Frontal cortex (tissue), 3 donors: ENCODE measurements at regions not wholly inside any gene's neighbourhood (a gene's known extent, or its start where the extent isn't known, plus 50 kb on each side); places are given as distances from the start of the nearest gene placed in this dataset.
A peak's percentile ranks its signal among the peaks of the same experiment; 100 is the strongest.

Experiments
- DNase-seq, 2 donors: peaks; one replicate each; pipeline ENCODE4 v3.0.0; 2012; ENCODE audit warnings: low spot score in 2 of 2
- FAIRE-seq: peaks from 2 replicates; lab custom pipeline; 2012; peaks lifted over from hg19 to GRCh38; lab: Jason Lieb, UNC
- donor health status: control.
- donor health status: control.
- donor health status: control.

DNA sequence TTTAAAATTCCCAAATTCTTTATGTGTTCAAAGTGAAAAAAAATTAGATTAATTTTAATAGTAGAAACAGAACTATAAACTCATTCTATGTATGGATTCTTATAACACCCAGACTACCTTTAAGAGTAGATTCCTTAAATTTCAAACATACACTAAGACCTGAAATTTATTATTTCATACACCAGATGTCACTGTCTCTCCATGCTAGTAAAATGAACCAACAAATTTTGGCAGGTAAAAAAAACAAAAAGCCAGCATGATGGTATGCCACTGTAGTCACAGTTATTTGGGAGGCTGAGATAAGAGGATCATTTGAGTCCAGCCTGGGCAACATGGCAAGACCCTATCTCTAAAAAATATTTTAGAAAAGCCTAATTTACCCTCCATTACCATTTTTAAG is 461.3 kb upstream of the NAALADL2 start:
- FAIRE-seq = no peak
- no peak for DNase-seq

DNA sequence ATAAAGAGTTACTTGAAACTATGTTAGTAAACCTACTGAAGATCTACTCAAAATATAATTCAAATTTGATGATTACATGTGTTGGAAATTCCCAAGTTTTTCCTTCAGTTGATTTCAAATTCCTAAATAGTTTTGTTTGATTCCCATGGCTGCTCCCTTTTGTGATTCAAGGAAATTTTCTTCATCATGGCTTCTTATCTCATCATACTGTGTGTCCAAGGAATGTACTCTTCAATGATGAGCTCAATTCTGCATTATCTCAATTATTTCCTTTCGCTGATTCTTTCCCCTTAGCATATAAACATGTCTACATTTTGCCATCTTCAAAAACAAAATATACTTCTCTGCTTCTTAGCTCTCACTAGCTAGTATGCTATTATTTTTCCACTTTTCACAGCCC is 460.4 kb upstream of the NAALADL2 start:
- FAIRE-seq (no peak), DNase-seq (no peak)

DNA sequence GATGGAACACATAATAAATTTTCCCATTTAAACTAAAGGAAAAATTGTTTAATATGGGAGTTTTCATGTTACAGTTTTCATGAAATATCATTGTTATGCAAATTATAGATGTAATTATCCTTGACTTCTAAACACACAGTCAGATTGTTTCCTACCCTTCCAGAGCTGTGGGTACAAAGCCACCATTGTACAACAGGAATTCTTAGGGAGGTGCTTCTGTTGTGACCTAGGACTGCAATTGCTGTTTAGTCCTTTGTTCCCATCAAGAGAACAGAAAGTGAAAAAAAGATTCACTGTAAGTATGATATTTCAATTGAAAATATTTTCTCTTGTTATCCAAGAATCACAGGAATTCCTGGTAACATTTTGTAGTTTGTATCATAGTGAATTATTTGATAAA is 455.3 kb upstream of the NAALADL2 start:
- no peak for DNase-seq
- no peak for FAIRE-seq

DNA sequence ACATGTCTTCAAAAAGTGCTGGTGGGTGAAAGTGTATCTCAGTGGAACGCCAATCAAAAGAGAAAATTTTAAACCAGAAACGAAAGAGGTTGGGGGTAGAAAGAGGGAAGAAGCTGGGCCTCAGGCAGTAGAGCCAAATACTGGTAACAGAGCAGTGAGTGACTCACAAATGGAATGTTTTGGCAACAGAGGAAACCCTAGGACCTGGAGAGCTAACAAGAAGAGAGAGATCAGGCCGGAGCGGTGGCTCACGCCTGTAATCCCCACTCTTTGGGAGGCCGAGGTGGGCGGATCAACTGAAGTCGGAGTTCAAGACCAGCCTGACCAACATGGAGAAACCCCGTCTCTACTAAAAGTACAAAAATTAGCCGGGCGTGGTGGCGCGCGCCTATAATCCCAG is 450.8 kb upstream of the NAALADL2 start:
- FAIRE-seq (no peak), DNase-seq (no peak)

DNA sequence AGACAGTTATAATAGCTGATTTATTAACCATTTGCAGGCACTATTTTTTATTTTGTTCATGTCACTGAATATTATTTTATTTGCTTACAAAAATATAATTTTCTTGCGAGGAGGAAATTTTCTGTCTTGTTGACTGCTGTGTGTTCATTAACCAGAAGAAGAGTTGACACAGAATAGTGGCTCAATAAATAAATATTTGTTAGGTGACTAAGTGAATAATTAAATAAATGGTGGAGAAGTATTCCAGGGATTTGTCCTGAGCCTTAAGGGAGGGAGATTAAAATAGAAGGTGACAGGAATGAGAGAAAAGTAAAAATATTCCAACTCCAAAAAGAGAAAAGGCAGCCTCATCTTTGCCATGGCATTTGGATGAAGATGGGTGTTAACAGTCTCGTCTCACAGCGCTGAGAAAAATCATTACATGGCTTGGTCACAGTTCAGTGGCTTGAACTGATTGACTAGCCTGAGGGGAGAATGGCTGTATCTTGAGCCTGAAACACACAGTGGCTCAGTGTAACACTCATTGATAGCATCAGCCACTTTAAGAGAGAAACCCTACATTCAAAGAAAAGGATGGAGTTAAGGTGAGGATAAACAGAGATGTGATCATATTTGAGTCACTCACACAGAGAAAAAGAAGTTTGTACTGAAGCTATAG is 449.9 kb upstream of the NAALADL2 start:
- no peak for DNase-seq
- FAIRE-seq = no peak

DNA sequence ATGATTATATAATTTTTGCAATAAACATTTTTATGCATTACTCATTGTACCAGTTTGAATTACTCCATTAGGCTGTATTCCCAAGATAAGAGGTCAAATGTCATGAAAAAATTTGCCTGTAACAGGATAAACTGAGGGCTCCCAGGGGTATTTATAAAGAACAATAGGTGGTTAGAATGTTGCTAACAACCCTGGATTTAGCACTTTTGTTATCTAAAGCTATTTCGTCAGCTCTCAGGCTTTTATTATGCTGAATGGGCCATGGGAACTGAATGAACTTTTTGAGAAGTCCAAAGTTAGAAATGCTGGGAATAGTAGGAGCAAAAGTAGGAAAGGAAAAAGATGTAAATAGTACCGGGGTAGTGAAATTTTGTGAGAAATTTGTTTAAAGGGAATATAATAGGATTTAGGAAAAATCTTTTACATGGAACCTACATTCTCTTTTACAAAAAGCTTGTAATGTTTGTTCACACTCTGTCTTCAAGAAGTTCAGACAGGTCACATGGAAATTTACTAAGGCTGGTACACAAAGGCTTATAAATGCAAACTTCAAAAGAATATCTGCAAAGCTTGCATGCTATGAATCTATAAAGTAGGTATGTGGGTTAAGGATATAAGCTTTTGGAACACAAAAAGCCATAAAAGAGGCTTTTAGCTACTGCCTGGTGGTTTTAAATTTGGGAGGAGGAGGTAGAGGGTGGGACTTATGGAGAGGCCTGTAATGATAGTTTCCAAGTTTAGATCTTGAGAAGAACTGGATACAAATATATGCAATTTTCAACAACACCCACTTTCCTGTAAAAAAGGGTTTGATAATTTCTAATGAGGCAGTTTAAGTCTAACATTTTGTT is 445.8 kb upstream of the NAALADL2 start:
- FAIRE-seq (no peak), DNase-seq (no peak)

DNA sequence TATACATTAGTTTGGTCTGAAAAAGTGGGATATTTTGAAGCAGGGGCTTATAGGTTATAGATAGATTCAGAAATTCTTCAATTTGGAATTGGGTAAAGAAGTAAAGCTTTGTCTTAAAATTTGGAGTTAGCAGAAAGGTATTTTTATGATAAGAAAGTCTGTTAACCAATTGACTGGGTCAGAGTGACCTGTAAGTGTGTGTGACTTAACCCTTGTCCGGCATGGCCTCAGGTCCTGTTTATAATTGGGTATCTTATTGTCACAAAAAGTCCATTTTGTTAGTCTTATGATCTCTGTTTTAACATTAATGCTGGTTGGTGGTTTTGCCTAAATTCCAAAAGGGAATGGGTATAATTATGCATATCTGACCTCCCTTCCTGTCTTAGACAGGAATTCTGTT is 444.2 kb upstream of the NAALADL2 start:
- FAIRE-seq (no peak), DNase-seq (no peak)

DNA sequence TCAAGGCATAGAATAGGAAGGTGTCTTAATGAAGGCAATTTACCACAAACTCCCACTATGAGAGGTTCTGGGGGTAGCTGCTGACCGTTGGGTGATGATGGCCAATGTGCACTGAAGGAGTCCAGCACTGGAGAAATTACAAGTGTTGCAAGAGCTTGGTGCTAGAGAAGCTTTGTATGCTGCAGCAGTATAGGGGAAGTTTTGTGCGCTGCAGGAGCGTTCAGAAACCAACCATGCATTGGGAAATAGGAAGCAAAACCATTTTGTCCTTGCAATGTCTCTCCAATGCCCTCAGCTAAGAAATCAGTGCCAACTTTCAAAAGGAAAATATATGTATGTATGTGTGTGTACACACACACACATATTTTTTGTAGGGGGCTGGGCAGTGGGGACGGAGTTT is 441.6 kb upstream of the NAALADL2 start:
- DNase-seq (no peak), FAIRE-seq (no peak)

DNA sequence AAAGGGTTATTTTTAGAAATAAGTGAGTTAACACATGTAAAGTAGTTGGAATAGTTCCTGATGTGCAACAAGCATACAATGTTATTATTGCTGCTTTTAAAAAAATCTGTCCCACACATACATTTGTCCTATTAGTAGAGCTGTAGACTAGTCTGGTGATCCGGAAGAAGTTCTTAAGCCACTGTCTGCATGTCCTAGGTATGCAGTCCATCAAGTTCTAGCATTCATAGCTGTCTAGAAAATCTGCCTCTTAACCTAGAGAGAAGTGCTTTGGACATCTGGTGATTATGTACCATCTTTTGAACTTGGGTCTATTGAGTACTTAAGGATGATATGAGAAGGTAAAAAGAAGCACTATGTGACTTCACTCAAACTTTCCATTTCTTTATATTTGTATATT is 439.9 kb upstream of the NAALADL2 start:
- FAIRE-seq = no peak
- DNase-seq = no peak

DNA sequence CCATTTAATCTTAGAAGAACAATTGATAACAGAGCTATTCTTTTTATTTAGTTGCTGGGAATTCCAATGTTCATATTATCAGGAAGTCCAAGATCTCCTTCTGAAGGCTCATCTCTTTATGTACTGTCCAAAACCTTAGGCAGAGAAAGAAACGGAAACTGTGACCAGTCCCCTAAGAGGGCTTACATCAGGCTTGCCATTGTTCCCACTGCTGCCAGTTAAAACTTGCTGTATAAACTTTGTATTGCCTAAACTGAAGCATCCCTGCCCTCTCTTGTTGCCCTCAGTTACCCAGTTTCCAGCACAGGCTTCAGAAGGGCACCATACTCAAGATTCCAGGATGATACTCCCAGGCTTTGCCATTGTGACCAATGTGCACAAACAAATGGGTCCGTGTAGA is 435.2 kb upstream of the NAALADL2 start:
- FAIRE-seq (no peak), DNase-seq (no peak)

DNA sequence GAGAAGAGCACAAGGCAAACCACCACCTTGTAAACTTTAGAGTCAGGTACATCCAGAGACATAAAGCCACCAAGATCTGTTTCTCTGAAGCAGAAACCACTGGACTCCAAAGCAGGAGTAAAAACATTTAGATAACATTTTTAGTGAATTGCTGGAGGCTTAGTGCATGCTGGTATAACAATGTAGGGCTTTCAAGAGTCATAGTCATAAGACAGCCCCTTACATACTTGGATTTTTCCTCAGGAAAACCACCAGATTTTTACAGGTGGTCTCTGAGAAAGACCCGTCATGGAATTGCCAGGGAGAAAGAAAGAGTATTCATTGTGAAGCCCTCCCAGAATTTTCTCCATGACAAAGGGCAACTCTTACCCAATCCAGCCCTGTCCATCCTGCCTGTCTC is 434.5 kb upstream of the NAALADL2 start:
- FAIRE-seq = no peak
- no peak for DNase-seq

DNA sequence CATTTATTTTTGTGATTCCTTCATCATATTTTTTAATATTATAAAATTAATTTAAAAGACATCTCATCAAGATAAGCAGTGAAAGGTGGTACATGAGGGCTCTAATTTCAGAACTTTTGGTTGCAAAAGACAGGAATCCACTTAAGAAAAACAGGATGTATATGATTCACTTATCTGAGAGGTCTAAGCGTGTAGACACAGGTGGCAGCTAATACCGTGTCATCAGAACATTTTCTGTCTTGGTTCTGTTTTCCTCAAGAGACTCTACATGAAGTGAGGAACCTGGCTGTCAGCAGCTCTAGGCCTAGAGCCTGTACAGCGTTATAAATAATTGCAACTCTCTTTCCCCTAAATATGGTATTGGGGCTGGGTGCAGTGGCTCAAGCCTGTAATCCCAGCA is 433.7 kb upstream of the NAALADL2 start:
- no peak for DNase-seq
- no peak for FAIRE-seq

DNA sequence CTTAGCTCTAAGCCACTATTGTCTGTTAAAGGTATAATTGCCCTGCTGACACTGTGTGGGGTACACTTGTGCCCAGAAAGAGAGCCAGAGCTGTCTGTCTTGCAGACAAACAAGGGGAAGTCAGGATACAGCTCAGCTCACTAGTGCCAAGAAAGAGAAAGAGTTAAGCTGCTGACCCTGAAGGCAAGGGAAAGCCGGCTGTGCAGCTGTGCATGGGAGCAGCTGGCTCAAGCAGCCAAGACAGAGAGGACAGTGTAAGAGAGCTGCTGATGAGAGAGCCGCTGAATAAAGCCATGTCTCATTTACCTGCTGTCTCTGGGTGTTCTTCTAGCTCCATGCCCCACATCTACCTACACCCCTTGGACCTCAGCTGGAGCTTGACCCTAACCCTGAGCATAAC is 428.1 kb upstream of the NAALADL2 start:
- DNase-seq (no peak), FAIRE-seq (no peak)

DNA sequence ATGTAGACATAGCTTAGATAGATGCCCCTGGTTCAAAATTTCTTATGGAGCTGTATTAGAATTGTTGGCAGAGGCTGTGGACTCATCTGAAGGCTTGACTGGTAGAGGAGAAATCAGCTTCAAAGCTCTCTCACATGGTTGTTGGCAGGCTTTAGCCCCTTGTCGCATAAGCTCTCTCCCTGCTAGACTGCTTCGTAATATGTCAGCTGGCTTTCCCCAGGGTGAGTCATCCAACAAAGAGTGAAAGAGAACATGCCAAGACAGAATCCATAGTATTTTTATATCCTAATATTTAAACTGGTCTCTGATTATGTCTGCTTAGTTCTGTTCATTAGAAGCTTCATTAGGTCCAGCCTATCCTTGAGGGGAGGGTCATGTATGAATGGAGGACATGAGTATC is 427.4 kb upstream of the NAALADL2 start:
- FAIRE-seq (no peak), DNase-seq (no peak)

DNA sequence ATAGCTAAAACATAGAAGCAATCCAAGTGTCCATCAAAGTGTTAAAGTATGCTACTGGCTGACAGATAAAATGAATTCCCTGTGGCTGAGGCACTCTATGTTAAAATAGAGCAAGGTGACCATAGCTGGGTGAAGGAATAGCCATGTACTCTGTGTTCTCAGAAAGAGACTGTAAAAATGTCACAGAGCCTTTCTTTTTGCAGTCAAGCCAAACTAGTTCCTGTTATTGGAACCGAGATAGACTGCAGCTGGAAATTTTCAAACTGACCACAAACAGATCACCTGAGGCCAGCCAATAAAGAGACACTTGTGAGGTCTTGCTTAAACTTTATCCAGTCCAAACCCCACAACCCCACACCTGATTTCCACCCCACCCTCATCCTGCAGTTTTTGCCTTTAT is 422.8 kb upstream of the NAALADL2 start:
- FAIRE-seq = no peak

DNA sequence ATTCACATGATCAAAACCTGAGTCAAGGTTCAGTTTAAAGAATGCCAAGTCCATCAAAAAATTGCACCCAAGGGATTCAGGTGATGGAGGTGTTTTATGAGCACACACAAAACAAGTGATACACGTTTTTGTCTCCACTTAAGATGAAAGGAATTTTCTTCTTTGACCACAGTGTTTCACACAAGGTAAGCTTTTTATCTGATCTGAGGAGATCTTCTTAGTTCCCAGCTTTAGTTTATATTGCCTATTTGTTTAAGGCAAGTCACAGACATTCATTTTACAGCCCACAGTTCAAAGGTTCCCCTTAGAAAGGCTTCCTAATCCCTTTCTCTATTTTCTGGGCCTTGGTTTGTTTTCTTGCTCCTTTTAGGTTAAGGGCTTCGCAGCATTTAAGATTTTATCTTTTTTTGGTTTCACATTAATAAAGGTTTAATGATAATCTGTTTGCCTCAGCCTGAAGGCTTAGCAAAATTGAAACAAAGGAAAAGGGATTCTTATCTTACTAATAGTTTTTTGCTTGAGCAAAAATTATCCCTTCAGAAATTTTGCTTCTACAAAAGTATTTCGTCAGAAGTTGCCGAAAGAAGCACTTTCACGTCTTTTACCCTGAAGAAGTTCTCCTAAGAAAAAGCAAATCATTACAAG is 420.5 kb upstream of the NAALADL2 start:
- no peak for FAIRE-seq
- no peak for DNase-seq

More for the DNA sequence above, 422.8 kb upstream of the NAALADL2 start:
- no peak for DNase-seq

DNA sequence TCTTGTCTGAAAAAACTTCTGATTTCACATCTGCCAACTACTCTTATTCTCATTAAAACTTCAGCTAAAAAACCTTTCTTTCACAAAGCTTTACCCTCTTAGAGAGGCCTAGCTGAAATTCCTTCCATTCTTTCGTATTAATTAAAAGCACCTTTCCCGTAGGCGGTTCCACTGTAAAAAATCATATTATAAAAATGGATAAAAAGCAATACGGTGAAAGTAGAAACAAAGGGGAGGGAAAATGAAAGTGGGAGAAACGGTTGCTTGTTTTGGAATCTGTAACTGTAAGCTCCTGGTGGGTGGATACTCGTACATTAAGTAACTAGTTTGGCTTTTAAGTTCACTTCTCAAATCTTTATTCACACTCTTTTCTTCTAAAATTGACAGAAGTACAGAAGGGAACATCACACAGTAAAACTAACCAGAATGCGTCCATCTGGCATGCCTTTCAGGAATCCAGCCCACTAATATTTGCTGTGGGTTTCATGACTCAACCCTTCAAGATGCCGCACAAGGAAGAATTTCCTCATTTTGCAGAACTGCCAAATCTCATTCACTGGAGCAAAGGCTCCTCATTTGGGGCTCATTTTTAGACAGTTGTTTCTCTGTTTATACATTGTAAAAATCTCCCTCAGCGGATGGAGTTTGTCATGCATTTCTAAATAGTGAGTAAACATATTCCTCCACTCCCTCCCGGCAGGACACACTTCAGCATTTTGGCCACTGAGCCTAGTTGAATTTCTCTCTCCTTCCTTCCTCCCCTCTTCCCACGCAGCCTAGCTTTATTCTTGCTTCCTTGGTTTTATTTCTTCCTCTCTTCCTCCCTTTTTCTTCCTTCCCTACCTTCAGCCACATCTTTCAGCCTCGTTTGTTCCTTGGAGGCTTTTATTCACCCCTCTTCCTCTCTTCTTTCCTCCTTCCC is 419.5 kb upstream of the NAALADL2 start:
- no peak for FAIRE-seq
- DNase-seq = peak in 1 of 2 donors; percentile 8

DNA sequence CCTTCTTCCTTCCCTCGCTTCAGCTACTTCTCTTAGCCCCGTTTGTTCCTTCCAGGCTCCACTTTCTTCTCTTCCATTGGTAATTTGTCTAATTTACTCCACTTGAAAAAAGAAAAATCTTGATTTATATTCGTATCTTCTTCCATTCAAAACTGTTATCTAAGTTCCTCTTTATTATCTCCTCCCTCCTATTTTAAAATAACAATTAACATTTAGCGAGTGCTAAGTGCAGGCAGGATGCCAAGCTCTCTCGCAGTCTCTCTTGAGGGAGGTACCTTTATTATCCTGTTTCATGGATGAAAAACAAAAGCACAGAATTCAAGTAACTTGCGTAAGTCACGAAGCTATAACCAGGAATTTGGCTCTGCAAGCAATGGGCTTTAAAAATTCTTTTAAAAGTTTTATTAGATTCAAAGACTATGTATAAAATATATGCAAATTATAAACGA is 418.9 kb upstream of the NAALADL2 start:
- FAIRE-seq = no peak

DNA sequence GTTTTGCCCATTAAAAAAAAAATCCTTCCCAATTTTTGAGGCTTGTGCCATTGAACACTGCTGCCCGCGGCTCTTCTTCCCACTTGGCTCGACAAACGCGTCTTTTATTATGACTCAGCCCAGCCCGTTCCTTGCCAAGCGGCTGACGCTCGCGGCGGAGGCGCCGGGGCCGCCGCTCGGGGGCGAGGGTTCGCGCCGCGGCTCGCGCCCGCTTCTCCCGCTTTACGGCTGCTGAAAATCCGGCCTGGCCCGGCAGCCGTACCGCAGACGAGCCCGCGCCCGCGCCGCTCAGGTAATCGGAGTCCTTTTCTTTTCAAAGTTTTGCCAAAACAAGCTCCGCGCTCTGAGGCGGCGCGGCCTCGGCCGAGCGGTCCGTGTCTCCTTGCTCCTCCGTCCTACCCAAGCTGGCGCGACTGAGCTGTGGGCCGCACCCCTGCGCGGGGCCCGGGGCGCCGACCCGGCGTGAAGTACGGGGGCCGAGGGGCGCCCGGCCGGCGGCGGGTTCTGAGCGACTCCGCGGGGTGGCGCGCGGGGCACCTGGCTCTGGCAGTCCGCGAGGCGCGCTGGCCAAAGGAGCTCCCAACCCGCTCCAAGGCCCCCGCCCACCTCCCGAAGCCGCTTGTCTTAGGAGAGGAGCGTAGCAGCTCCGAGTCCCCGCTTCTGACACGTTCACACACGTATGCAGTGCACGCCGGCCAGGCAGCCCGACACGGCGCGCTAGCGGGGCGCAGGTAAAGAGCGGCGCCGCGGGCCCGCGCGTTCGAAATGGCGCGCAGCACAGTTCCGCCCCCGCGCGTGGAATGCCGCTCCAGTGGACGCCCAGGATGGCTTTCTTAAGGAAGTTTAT is 418.2 kb upstream of the NAALADL2 start:
- FAIRE-seq (no peak), DNase-seq (peak; percentile 60 to 61)

More for the DNA sequence above, 418.9 kb upstream of the NAALADL2 start:
- no peak for DNase-seq
